ENCODE measurements at regions not wholly inside any gene's neighbourhood (a gene's known extent, or its start where the extent isn't known, plus 50 kb on each side); places are given as distances from the start of the nearest gene placed in this dataset.

DNA sequence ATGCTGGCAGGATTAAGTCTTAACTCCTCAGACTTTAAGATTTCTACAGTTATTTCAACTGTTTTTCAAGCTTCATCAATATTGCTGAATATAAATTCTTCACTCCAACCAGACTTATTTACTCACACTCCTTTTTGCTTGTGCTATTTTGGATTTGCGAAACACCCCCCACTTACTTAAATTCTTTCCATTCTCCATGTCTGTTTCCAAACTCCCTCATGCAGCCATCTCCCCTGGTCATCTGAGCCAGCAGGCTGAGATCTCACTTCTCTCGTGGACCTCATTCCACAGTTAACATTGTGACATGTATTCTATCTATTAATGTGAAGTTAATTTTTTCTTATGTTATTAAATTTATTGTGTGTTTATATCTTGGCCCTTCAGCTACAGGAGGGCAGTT is 188.9 kb upstream of the HDAC9 start:
- Histone ChIP-seq H3K36me3 (no peaks in the 10 kb centered on the region), H3F3A (ENCODE audit: low read depth) (no peaks in the 10 kb centered on the region), H2AFZ (replicated peaks) (no peak overlapping the region), H3K79me2 (ENCODE audit: low read depth) (no peaks in the 10 kb centered on the region), H3K4me1 (no peaks in the 10 kb centered on the region), H3K27ac (no peak overlapping the region), H3K9me3 (ENCODE audit: low read depth) (no peaks in the 10 kb centered on the region), H4K20me1 (ENCODE audit: low read depth) (no peaks in the 10 kb centered on the region), H3K4me2 (no peak overlapping the region), H3K4me3 (no peak overlapping the region), H3K27me3 (no peaks in the 10 kb centered on the region), H3K9ac (no peak overlapping the region)
- H3K36me3 Mint-ChIP-seq: no peaks in the 10 kb centered on the region
- no peaks in the 10 kb centered on the region for H3K27me3 Mint-ChIP-seq (ENCODE audit: insufficient read depth, low read depth)
- H3K9me3 Mint-ChIP-seq: no peaks in the 10 kb centered on the region
- H3K27ac Mint-ChIP-seq: no peak overlapping the region
- no peaks in the 10 kb centered on the region for H3K4me1 Mint-ChIP-seq
- no peak for TF ChIP-seq EZH2 (IDR thresholded peaks at IDR 0.05)
- TF ChIP-seq EZH2phosphoT487 (IDR thresholded peaks at IDR 0.05): no peak
- TF ChIP-seq, protein P1, sequence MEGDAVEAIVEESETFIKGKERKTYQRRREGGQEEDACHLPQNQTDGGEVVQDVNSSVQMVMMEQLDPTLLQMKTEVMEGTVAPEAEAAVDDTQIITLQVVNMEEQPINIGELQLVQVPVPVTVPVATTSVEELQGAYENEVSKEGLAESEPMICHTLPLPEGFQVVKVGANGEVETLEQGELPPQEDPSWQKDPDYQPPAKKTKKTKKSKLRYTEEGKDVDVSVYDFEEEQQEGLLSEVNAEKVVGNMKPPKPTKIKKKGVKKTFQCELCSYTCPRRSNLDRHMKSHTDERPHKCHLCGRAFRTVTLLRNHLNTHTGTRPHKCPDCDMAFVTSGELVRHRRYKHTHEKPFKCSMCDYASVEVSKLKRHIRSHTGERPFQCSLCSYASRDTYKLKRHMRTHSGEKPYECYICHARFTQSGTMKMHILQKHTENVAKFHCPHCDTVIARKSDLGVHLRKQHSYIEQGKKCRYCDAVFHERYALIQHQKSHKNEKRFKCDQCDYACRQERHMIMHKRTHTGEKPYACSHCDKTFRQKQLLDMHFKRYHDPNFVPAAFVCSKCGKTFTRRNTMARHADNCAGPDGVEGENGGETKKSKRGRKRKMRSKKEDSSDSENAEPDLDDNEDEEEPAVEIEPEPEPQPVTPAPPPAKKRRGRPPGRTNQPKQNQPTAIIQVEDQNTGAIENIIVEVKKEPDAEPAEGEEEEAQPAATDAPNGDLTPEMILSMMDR (IDR thresholded peaks at IDR 0.05): no peak
- H3K4me3 Mint-ChIP-seq: no peak overlapping the region
- no peak for DNase-seq (ENCODE audit: low spot score)

DNA sequence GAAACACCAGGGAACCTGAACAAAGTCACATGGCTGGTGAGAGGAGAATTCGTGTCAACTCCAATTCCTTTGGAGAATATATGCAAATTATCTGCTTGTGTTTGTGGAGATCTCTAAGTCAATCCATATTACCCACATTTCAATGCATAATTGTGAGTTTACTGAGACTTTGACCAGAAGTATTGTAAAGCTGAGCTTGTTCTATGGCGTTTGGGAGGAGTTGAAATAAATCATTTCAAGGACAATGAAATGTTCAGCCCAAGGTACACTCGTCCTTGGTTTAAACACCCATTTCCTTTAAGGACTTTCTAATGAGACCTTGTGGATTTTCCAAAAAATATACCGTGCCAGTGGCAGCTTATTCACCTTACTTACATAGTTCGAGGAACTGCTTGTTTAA is 186.6 kb upstream of the HDAC9 start:
- H3K36me3 ChIP-seq: no peaks in the 10 kb centered on the region
- H3K27ac Mint-ChIP-seq: no peak overlapping the region
- no peak for DNase-seq (ENCODE audit: low spot score)
- H3K27me3 Mint-ChIP-seq (ENCODE audit: insufficient read depth, low read depth): no peaks in the 10 kb centered on the region
- no peaks in the 10 kb centered on the region for H4K20me1 ChIP-seq (ENCODE audit: low read depth)
- TF ChIP-seq EZH2phosphoT487 (IDR thresholded peaks at IDR 0.05) (no peak), EZH2 (IDR thresholded peaks at IDR 0.05) (no peak)
- TF ChIP-seq, protein P1 (IDR thresholded peaks at IDR 0.05): no peak
- H3K79me2 ChIP-seq (ENCODE audit: low read depth): no peaks in the 10 kb centered on the region
- H3K4me2 ChIP-seq: no peak overlapping the region
- H3K27me3 ChIP-seq: no peaks in the 10 kb centered on the region
- no peaks in the 10 kb centered on the region for H3K9me3 Mint-ChIP-seq
- no peak overlapping the region for H3K4me3 ChIP-seq
- no peaks in the 10 kb centered on the region for H3F3A ChIP-seq (ENCODE audit: low read depth)
- H3K4me1 ChIP-seq: no peaks in the 10 kb centered on the region
- no peaks in the 10 kb centered on the region for H3K9me3 ChIP-seq (ENCODE audit: low read depth)
- H3K4me1 Mint-ChIP-seq: no peaks in the 10 kb centered on the region
- no peak overlapping the region for H3K4me3 Mint-ChIP-seq
- H3K27ac ChIP-seq: no peak overlapping the region
- no peaks in the 10 kb centered on the region for H3K36me3 Mint-ChIP-seq
- H3K9ac ChIP-seq: no peak overlapping the region
- H2AFZ ChIP-seq (replicated peaks): no peak overlapping the region

DNA sequence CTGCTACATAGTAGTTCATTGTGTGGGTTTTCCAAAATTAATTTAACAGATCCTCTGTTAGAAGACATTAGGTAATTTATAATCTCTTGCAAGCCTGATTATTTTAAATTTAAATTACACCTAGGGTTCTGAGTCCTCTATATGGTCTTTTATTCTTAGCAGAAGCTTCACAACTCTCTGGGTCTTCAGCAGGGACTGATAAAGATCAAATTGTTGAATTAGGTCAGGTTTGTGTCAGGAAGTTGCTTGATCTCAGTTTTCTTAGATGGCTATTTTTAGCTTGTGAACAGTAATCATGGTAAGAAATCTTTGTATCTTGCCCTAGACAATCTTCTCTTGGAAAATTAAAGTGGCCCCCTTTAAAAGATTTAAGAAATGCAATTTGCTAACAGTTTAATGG is 183.1 kb upstream of the HDAC9 start:
- H3K4me1 Mint-ChIP-seq: peaks cover 1% of the 10 kb centered on the region
- H3F3A ChIP-seq (ENCODE audit: low read depth): no peaks in the 10 kb centered on the region
- no peaks in the 10 kb centered on the region for H3K9me3 ChIP-seq (ENCODE audit: low read depth)
- H3K4me1 ChIP-seq: peaks cover 4% of the 10 kb centered on the region
- H3K79me2 ChIP-seq (ENCODE audit: low read depth): no peaks in the 10 kb centered on the region
- H4K20me1 ChIP-seq (ENCODE audit: low read depth): no peaks in the 10 kb centered on the region
- TF ChIP-seq EZH2 (IDR thresholded peaks at IDR 0.05) (no peak), EZH2phosphoT487 (IDR thresholded peaks at IDR 0.05) (no peak)
- TF ChIP-seq, protein P1 (IDR thresholded peaks at IDR 0.05): no peak
- no peak for DNase-seq (ENCODE audit: low spot score)
- no peaks in the 10 kb centered on the region for H3K9me3 Mint-ChIP-seq
- no peaks in the 10 kb centered on the region for H3K27me3 ChIP-seq
- H3K4me3 ChIP-seq: no peak overlapping the region
- no peak overlapping the region for H3K27ac ChIP-seq
- H3K4me2 ChIP-seq: no peak overlapping the region
- H3K36me3 ChIP-seq: no peaks in the 10 kb centered on the region
- H3K27ac Mint-ChIP-seq: no peak overlapping the region
- no peak overlapping the region for H3K4me3 Mint-ChIP-seq
- no peaks in the 10 kb centered on the region for H3K36me3 Mint-ChIP-seq
- no peak overlapping the region for H3K9ac ChIP-seq
- H2AFZ ChIP-seq (replicated peaks): no peak overlapping the region
- peaks cover 2% of the 10 kb centered on the region for H3K27me3 Mint-ChIP-seq (ENCODE audit: insufficient read depth, low read depth)

DNA sequence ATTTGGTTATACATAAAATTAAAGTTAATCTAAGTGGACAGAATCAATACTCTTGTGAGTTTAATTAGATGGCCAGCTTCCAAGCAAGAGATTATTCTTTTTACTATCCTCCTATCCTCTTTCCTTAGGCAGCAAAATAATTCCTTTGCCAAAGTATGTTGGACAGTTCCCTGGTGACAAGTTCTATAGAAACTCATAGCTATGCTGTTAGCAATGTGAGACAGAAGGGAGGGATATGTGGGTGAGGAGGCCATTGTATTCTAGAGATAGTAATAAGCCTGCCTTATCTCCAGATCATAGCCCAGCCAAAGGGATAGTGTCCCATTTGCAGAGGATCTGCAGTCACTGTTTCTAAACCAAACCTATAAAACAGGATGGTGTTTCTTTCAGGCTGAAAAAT is 181.6 kb upstream of the HDAC9 start:
- H3K9me3 Mint-ChIP-seq: no peaks in the 10 kb centered on the region
- H3K79me2 ChIP-seq (ENCODE audit: low read depth): no peaks in the 10 kb centered on the region
- no peaks in the 10 kb centered on the region for H3K36me3 ChIP-seq
- H3K27ac ChIP-seq: no peak overlapping the region
- no peak overlapping the region for H3K4me3 ChIP-seq
- H3K27ac Mint-ChIP-seq: no peak overlapping the region
- no peaks in the 10 kb centered on the region for H3K9me3 ChIP-seq (ENCODE audit: low read depth)
- H4K20me1 ChIP-seq (ENCODE audit: low read depth): no peaks in the 10 kb centered on the region
- TF ChIP-seq EZH2 (IDR thresholded peaks at IDR 0.05): no peak
- TF ChIP-seq, protein P1 (IDR thresholded peaks at IDR 0.05): no peak
- TF ChIP-seq EZH2phosphoT487 (IDR thresholded peaks at IDR 0.05): no peak
- no peak overlapping the region for H3K4me3 Mint-ChIP-seq
- H3K4me1 ChIP-seq: peaks cover 18% of the 10 kb centered on the region
- no peak overlapping the region for H3K9ac ChIP-seq
- no peak overlapping the region for H3K4me2 ChIP-seq
- H3K27me3 Mint-ChIP-seq (ENCODE audit: insufficient read depth, low read depth): peaks cover 2% of the 10 kb centered on the region
- no peak for DNase-seq (ENCODE audit: low spot score)
- no peaks in the 10 kb centered on the region for H3K36me3 Mint-ChIP-seq
- no peak overlapping the region for H2AFZ ChIP-seq (replicated peaks)
- H3K27me3 ChIP-seq: no peaks in the 10 kb centered on the region
- no peaks in the 10 kb centered on the region for H3F3A ChIP-seq (ENCODE audit: low read depth)
- H3K4me1 Mint-ChIP-seq: peaks cover 5% of the 10 kb centered on the region

All from neural progenitor cell (in vitro differentiated cells).